Erythroblast (primary cell): ENCODE measurements at regions not wholly inside any gene's neighbourhood (a gene's known extent, or its start where the extent isn't known, plus 50 kb on each side); places are given as distances from the start of the nearest gene placed in this dataset.

ENCODE experiments used
- DNase-seq, 2 experiments: peaks; one replicate each; lab custom pipeline; 2025; lab: John Stamatoyannopoulos, UW
- GATA1 ChIP-seq: IDR thresholded peaks from 2 replicates; pipeline ENCODE4 v1.6.1; 2011; ENCODE audit warnings: low read depth, mild to moderate bottlenecking, control low read depth, low read length, moderate library complexity
- POLR2A ChIP-seq: IDR thresholded peaks from 2 replicates; pipeline ENCODE4 v1.6.1; 2011; ENCODE audit warnings: mild to moderate bottlenecking, low read length

- DNase-seq: peak; percentile 25 to 52
Observed at GRCh38 chrX:69387567-69388487, 116.3 kb upstream of the NALF2 start.

GRCh38 chrX:69386681-69387080 lies 117.4 kb upstream of the NALF2 start:
- DNase-seq: no peak
- no peak for TF ChIP-seq GATA1
- no peak for TF ChIP-seq POLR2A

More at GRCh38 chrX:69387567-69388487, 116.3 kb upstream of the NALF2 start:
- no peak for TF ChIP-seq GATA1
- no peak for TF ChIP-seq POLR2A

- DNase-seq: no peak
- no peak for TF ChIP-seq POLR2A
- no peak for TF ChIP-seq GATA1
Observed at GRCh38 chrX:69379412-69379811, 124.7 kb upstream of the NALF2 start.

GRCh38 chrX:69374569-69374968 lies 129.6 kb upstream of the NALF2 start:
- no peak for TF ChIP-seq POLR2A
- no peak for TF ChIP-seq GATA1
- DNase-seq: no peak

GRCh38 chrX:69372435-69372834 lies 131.7 kb upstream of the NALF2 start:
- no peak for DNase-seq
- TF ChIP-seq POLR2A: no peak
- TF ChIP-seq GATA1: no peak

- TF ChIP-seq GATA1: no peak
- no peak for TF ChIP-seq POLR2A
- no peak for DNase-seq
Observed at GRCh38 chrX:69371159-69371558, 133.0 kb upstream of the NALF2 start.

GRCh38 chrX:69369999-69370398 lies 134.1 kb upstream of the NALF2 start:
- no peak for DNase-seq
- TF ChIP-seq GATA1 (no peak), POLR2A (no peak)

- no peak for DNase-seq
- TF ChIP-seq GATA1 (no peak), POLR2A (no peak)
Observed at GRCh38 chrX:69366183-69366582, 137.9 kb upstream of the NALF2 start.

- TF ChIP-seq POLR2A: no peak
- no peak for DNase-seq
Observed at GRCh38 chrX:69365755-69366154, 138.4 kb upstream of the NALF2 start.

GRCh38 chrX:69365349-69365748 lies 138.8 kb upstream of the NALF2 start:
- TF ChIP-seq POLR2A (no peak), GATA1 (no peak)
- no peak for DNase-seq

GRCh38 chrX:69362856-69363255 lies 141.3 kb upstream of the NALF2 start:
- no peak for TF ChIP-seq POLR2A
- no peak for TF ChIP-seq GATA1
- DNase-seq: no peak

- no peak for DNase-seq
- no peak for TF ChIP-seq GATA1
- no peak for TF ChIP-seq POLR2A
Observed at GRCh38 chrX:69362354-69362753, 141.8 kb upstream of the NALF2 start.

- DNase-seq: no peak
- TF ChIP-seq POLR2A: no peak
- no peak for TF ChIP-seq GATA1
Observed at GRCh38 chrX:69361311-69361845, 142.7 kb upstream of the NALF2 start.

- no peak for TF ChIP-seq POLR2A
- TF ChIP-seq GATA1: no peak
- DNase-seq: no peak
Observed at GRCh38 chrX:69357317-69357716, 146.8 kb upstream of the NALF2 start.

GRCh38 chrX:69324851-69325250 lies 159.6 kb upstream of the PJA1 start:
- TF ChIP-seq POLR2A (no peak), GATA1 (no peak)
- no peak for DNase-seq
